ENCODE measurements at regions not wholly inside any gene's neighbourhood (a gene's known extent, or its start where the extent isn't known, plus 50 kb on each side); places are given as distances from the start of the nearest gene placed in this dataset.

DNA sequence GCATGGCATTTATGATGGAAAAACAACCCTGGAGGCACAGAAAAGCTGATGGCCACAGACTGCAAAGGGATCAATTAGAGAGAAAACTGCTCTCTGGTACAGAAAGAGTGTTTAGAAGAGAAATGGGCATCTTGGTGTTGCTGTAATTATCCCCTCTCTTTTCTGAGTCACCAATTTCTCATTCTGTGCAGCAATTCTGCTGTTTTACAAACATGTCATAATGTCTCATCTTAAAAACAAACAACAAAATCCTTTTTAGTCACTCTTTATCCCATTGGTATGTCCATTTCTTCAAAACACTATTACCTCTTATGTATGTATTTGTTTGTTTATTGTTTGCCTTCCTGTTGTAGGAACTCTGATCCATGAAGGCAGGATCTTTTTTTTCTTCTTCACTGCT, 73.9 kb upstream of the HK2 start:
- H3K9me3 ChIP-seq = peaks cover 24% of the 10 kb centered on the region
- FAIRE-seq (no peak), DNase-seq (ENCODE audit: low read depth in 1 of 2, low spot score in 1 of 2) (no peak), ATAC-seq (no peak)
- ChIA-PET CTCF (interaction anchor here (1.0 to 2.0 kb wide), 2 partner anchors 17 to 44 kb away, joined by 3 to 7 read pairs; no protein-coding TSS in a partner anchor), POLR2A (no interaction called here)
- TF ChIP-seq GATA3 (IDR thresholded peaks at IDR 0.05; ENCODE audit: borderline replicate concordance) = no peak
- TF ChIP-seq MAZ (IDR thresholded peaks at IDR 0.05; ENCODE audit: borderline replicate concordance, low read depth, low read length) = no peak
- no peak for TF ChIP-seq EP300 (IDR thresholded peaks at IDR 0.05)
- TF ChIP-seq HDAC2 (IDR thresholded peaks at IDR 0.05) = no peak
- TF ChIP-seq HOXA7 (CRISPR knock-in tag; IDR thresholded peaks at IDR 0.05) = no peak
- no peak for TF ChIP-seq RFX5 (IDR thresholded peaks at IDR 0.05)
- TF ChIP-seq CEBPB (IDR thresholded peaks at IDR 0.05) = no peak
- TF ChIP-seq REST (IDR thresholded peaks at IDR 0.05) = no peak
- TF ChIP-seq HMGXB4 (CRISPR knock-in tag; IDR thresholded peaks at IDR 0.05; ENCODE audit: borderline replicate concordance) = no peak
- no peak for TF ChIP-seq FOSL2 (IDR thresholded peaks at IDR 0.05)
- no peak for TF ChIP-seq FOSL2 (CRISPR knock-in tag; IDR thresholded peaks at IDR 0.05)
- TF ChIP-seq, protein P1, sequence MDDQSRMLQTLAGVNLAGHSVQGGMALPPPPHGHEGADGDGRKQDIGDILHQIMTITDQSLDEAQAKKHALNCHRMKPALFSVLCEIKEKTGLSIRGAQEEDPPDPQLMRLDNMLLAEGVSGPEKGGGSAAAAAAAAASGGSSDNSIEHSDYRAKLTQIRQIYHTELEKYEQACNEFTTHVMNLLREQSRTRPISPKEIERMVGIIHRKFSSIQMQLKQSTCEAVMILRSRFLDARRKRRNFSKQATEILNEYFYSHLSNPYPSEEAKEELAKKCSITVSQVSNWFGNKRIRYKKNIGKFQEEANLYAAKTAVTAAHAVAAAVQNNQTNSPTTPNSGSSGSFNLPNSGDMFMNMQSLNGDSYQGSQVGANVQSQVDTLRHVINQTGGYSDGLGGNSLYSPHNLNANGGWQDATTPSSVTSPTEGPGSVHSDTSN (IDR thresholded peaks at IDR 0.05) = no peak
- TF ChIP-seq PHF8 (IDR thresholded peaks at IDR 0.05; ENCODE audit: borderline replicate concordance, low read depth) = no peak
- no peak for TF ChIP-seq TFCP2L1 (CRISPR knock-in tag; IDR thresholded peaks at IDR 0.05)
- no peak for TF ChIP-seq CBX2 (IDR thresholded peaks at IDR 0.05; ENCODE audit: borderline replicate concordance, low read depth)
- no peak for TF ChIP-seq TP53 (CRISPR knock-in tag; IDR thresholded peaks at IDR 0.05)
- TF ChIP-seq HEYL (CRISPR knock-in tag; IDR thresholded peaks at IDR 0.05) = no peak
- no peak for TF ChIP-seq NFE2L2 (conservative IDR thresholded peaks at IDR 0.05; ENCODE audit: low read length)
- no peak for TF ChIP-seq ZFP36 (IDR thresholded peaks at IDR 0.05; ENCODE audit: borderline replicate concordance, partially characterized antibody)
- TF ChIP-seq EHF (CRISPR knock-in tag; IDR thresholded peaks at IDR 0.05) = no peak
- no peak for TF ChIP-seq POLR2AphosphoS2 (conservative IDR thresholded peaks at IDR 0.05; ENCODE audit: low read length)
- 0 out of 3 replicates have a peak, but pooled peaks cover 3% of the 10 kb centered on the region for H3K4me1 ChIP-seq
- H3K27ac ChIP-seq = no peak overlapping the region
- no peak overlapping the region for H3K4me2 ChIP-seq
- no peak overlapping the region for H3K4me3 ChIP-seq

DNA sequence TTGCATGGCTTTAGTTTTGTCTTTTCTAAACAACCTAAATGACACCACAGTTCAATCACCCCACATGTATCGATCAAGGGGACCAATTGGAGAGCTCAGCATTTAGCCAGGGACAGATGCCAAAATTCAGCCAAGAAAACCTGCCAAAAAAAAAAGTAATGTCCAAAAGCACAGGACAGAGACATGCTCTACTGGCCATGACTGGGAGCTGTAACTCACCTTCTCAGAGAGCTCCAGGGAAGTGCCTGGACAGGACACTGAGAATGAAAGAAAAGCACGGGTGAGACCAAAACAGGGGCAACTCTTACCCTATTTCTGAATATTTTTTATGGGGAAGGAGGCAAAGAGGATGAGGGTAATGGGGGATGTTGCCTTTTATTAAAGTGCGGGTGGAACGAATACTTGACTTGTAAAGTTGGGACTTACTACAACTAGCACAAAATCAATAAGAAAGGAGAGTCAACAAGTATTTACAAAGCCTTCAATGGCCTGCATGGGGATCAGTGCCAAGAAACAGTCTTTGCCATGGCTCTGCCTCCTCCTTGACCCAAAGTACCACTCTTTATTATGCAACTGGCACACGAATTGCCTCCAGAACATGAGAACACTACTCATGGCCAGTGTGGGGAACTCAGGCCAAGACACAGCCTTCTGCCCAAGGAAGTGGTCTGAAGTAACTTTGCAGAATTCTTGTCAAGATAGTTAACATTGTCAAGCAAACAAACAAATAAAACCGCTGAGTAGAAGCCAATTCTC, 72.9 kb upstream of the HK2 start:
- Histone ChIP-seq H3K27ac (no peak overlapping the region), H3K4me1 (0 out of 3 replicates have a peak, but pooled peaks cover 3% of the 10 kb centered on the region), H3K4me2 (no peak overlapping the region), H3K9me3 (peaks cover 15% of the 10 kb centered on the region), H3K4me3 (no peak overlapping the region)
- no peak for TF ChIP-seq HOXB13 (CRISPR knock-in tag; IDR thresholded peaks at IDR 0.05; ENCODE audit: low read depth)
- TF ChIP-seq BHLHE40 (IDR thresholded peaks at IDR 0.05; ENCODE audit: low read depth, low read length) = no peak
- TF ChIP-seq SMC3 (IDR thresholded peaks at IDR 0.05) = no peak
- no peak for TF ChIP-seq JUN (IDR thresholded peaks at IDR 0.05)
- TF ChIP-seq, protein P1 (IDR thresholded peaks at IDR 0.05) = no peak
- TF ChIP-seq JUNB (IDR thresholded peaks at IDR 0.05) = no peak
- no peak for TF ChIP-seq MAFK (IDR thresholded peaks at IDR 0.05; ENCODE audit: partially characterized antibody)
- no peak for DNase-seq (ENCODE audit: low read depth in 1 of 2, low spot score in 1 of 2)
- ATAC-seq = no peak
- CTCF ChIA-PET = no interaction called here
- FAIRE-seq = no peak
- WGBS (ENCODE audit: missing lambda C conversion rate) = 38% methylated on average over 6 of the region's 6 CpGs
- POLR2A ChIA-PET = no interaction called here

Data from A549 (cell line).